ENCODE measurements at regions not wholly inside any gene's neighbourhood (a gene's known extent, or its start where the extent isn't known, plus 50 kb on each side); places are given as distances from the start of the nearest gene placed in this dataset.

- Histone ChIP-seq H3K4me3 (ENCODE audit: severe bottlenecking) (no peak overlapping the region), H3K27me3 (ENCODE audit: insufficient read depth, poor library complexity, severe bottlenecking) (no peaks in the 10 kb centered on the region)
- DNase-seq (ENCODE audit: low spot score): no peak
These were observed 91.1 kb upstream of the ANKRD50 start for GRCh38 chr4:124803641-124804040.

GRCh38 chr4:124803026-124803425 is 90.5 kb upstream of the ANKRD50 start:
- H3K27me3 ChIP-seq (ENCODE audit: insufficient read depth, poor library complexity, severe bottlenecking): no peaks in the 10 kb centered on the region
- TF ChIP-seq CTCF (IDR thresholded peaks at IDR 0.05; ENCODE audit: poor library complexity, severe bottlenecking): no peak
- DNase-seq (ENCODE audit: low spot score) (no peak), ATAC-seq (ENCODE audit: low read depth) (no peak)
- no peak overlapping the region for H3K27ac ChIP-seq (ENCODE audit: poor library complexity, severe bottlenecking)
- H3K4me1 ChIP-seq (ENCODE audit: insufficient read depth, poor library complexity, severe bottlenecking): peaks cover 3% of the 10 kb centered on the region
- no peak overlapping the region for H3K4me3 ChIP-seq (ENCODE audit: severe bottlenecking)
- H3K36me3 ChIP-seq (ENCODE audit: low read depth): no peaks in the 10 kb centered on the region
- H3K9me3 ChIP-seq (ENCODE audit: severe bottlenecking): no peaks in the 10 kb centered on the region

More at GRCh38 chr4:124803641-124804040, 91.1 kb upstream of the ANKRD50 start:
- peak; percentile 85 for ATAC-seq (ENCODE audit: low read depth)
- Histone ChIP-seq H3K36me3 (ENCODE audit: low read depth) (no peaks in the 10 kb centered on the region), H3K27ac (ENCODE audit: poor library complexity, severe bottlenecking) (no peak overlapping the region), H3K4me1 (ENCODE audit: insufficient read depth, poor library complexity, severe bottlenecking) (peaks cover 3% of the 10 kb centered on the region), H3K9me3 (ENCODE audit: severe bottlenecking) (no peaks in the 10 kb centered on the region)
- TF ChIP-seq CTCF (IDR thresholded peaks at IDR 0.05; ENCODE audit: poor library complexity, severe bottlenecking): no peak

GRCh38 chr4:124797223-124797622 is 84.7 kb upstream of the ANKRD50 start:
- H3K9me3 ChIP-seq (ENCODE audit: severe bottlenecking): no peaks in the 10 kb centered on the region
- H3K27me3 ChIP-seq (ENCODE audit: insufficient read depth, poor library complexity, severe bottlenecking): no peaks in the 10 kb centered on the region
- H3K36me3 ChIP-seq (ENCODE audit: low read depth): no peaks in the 10 kb centered on the region
- ATAC-seq (ENCODE audit: low read depth): no peak
- H3K4me3 ChIP-seq (ENCODE audit: severe bottlenecking): no peak overlapping the region
- DNase-seq (ENCODE audit: low spot score): no peak
- no peaks in the 10 kb centered on the region for H3K4me1 ChIP-seq (ENCODE audit: insufficient read depth, poor library complexity, severe bottlenecking)
- no peak overlapping the region for H3K27ac ChIP-seq (ENCODE audit: poor library complexity, severe bottlenecking)
- TF ChIP-seq CTCF (IDR thresholded peaks at IDR 0.05; ENCODE audit: poor library complexity, severe bottlenecking): no peak

- Histone ChIP-seq H3K9me3 (ENCODE audit: severe bottlenecking) (no peaks in the 10 kb centered on the region), H3K36me3 (ENCODE audit: low read depth) (no peaks in the 10 kb centered on the region), H3K4me1 (ENCODE audit: insufficient read depth, poor library complexity, severe bottlenecking) (no peaks in the 10 kb centered on the region), H3K4me3 (ENCODE audit: severe bottlenecking) (no peak overlapping the region), H3K27ac (ENCODE audit: poor library complexity, severe bottlenecking) (no peak overlapping the region), H3K27me3 (ENCODE audit: insufficient read depth, poor library complexity, severe bottlenecking) (no peaks in the 10 kb centered on the region)
- no peak for DNase-seq (ENCODE audit: low spot score)
- no peak for ATAC-seq (ENCODE audit: low read depth)
- no peak for TF ChIP-seq CTCF (IDR thresholded peaks at IDR 0.05; ENCODE audit: poor library complexity, severe bottlenecking)
These were observed 77.9 kb upstream of the ANKRD50 start for GRCh38 chr4:124790471-124790870.

- Histone ChIP-seq H3K36me3 (ENCODE audit: low read depth) (no peaks in the 10 kb centered on the region), H3K27me3 (ENCODE audit: insufficient read depth, poor library complexity, severe bottlenecking) (no peaks in the 10 kb centered on the region), H3K4me3 (ENCODE audit: severe bottlenecking) (no peak overlapping the region), H3K9me3 (ENCODE audit: severe bottlenecking) (no peaks in the 10 kb centered on the region), H3K4me1 (ENCODE audit: insufficient read depth, poor library complexity, severe bottlenecking) (no peaks in the 10 kb centered on the region), H3K27ac (ENCODE audit: poor library complexity, severe bottlenecking) (no peak overlapping the region)
- TF ChIP-seq CTCF (IDR thresholded peaks at IDR 0.05; ENCODE audit: poor library complexity, severe bottlenecking): no peak
- DNase-seq (ENCODE audit: low spot score): no peak
- no peak for ATAC-seq (ENCODE audit: low read depth)
These were observed 74.1 kb upstream of the ANKRD50 start for GRCh38 chr4:124786634-124787033.

All from RWPE2 (cell line).